GM18519 (cell line): ENCODE measurements at regions not wholly inside any gene's neighbourhood (a gene's known extent, or its start where the extent isn't known, plus 50 kb on each side); places are given as distances from the start of the nearest gene placed in this dataset.

Experiments used
- ATAC-seq: cut with Tn5 transposase; IDR thresholded peaks from one replicate; pipeline ENCODE4 v1.9.1; 2021; ENCODE audit warnings: mild to moderate bottlenecking, moderate library complexity; ENCODE audit not compliant: unreplicated experiment, low FRiP score

DNA sequence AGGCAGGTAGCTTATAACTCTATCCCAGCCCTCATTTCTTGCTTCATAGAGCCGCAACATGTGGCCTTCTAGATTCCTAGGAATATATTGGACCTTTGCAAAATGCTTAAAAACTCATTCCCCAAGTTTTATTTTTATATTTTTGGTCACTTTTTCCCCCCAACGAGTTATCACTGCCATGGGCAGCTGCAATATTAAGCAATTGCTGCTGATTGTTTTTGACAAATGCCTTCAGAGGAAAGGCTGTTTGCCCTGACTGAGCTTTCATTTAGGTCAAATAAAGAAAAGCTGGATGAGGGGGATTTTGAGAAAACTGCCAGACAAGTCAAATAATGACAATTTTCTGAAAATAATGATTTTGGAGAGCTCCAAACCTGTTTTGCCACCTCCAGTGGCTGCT, 976.9 kb upstream of the MBL2 start:
- no peak for ATAC-seq

GRCh38 chr10:53748319-53748718, 975.7 kb upstream of the MBL2 start:
- ATAC-seq = no peak

- ATAC-seq = no peak
These were observed 972.2 kb upstream of the MBL2 start for GRCh38 chr10:53744746-53745145.

DNA sequence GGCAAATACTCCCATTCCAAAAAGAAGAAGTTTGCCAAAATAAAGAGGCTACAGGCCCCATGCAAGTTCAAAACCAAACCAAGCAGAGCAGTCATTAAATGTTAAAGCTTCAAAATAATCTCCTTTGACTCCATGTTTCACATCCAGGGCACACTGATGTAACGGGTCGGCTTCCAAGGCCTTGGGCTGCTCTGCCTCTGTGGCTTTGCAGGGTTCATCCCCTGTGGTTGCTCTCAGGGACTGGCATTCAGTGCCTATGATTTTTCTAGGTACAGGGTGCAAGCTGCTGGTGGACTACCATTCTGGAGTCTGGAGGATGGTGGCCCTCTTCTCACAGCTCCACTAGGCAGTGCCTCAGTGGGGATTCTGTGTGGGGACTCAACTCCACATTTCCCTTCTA, 971.6 kb upstream of the MBL2 start:
- no peak for ATAC-seq

- ATAC-seq = no peak
These were observed 964.5 kb upstream of the MBL2 start for GRCh38 chr10:53737132-53737531.

DNA sequence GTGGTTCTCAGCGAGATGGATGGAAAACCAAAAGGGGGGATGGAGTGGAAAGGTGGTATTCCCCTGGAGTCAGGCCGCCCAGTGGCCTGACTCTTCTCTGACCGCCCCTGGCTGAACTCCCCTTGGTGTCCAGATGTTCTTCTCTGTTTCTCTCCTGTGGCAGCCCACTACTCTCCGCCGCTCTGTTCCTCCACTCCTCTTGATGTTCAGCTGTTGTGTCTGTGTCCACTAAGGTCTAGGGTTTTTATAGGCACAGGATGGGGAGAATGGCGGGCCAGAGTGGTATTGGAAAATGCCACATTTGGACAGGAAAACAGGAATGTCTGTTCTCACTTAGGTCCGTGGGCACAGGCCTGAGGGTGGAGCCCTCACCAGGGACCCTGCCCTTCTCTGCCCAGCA, 954.3 kb upstream of the MBL2 start:
- ATAC-seq = no peak

GRCh38 chr10:53724581-53724980, 952.0 kb upstream of the MBL2 start:
- ATAC-seq = no peak

DNA sequence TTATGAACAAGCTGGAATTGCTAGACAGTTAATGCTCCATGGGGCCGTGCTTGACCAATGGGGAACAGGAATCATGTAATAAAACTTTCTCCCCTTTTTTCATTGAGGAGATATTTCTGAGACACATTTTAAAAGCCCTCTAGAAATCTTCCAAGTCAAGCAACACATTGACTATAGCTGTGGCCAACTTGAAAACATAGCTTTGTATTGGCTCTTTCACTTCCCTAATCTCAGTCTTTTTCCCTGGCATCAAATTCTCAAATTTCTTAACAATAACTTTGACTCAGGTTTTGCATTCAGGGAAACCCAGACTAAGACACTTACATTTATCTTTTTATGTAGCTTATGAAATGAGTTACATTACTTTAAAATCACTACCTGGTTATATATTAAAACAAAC, 947.1 kb upstream of the MBL2 start:
- ATAC-seq = no peak

DNA sequence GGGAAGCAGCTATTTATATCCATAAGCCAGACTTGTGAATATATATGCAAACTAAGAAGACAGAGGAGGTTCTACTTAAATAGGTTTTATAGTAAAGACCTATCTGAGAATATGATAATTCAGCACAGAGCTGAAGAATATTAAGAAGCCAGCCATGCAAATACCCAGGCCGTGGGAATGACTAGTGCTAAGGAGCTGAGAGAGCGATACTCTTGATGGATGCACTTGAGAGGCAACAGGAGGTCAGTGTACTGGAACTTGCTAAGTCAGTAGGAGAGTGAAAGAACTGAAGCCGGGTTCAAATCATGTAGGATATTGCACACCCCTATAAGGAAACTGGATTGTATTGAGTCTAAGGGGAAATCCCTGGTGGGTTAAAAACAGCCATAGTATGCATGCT, 943.6 kb upstream of the MBL2 start:
- no peak for ATAC-seq

DNA sequence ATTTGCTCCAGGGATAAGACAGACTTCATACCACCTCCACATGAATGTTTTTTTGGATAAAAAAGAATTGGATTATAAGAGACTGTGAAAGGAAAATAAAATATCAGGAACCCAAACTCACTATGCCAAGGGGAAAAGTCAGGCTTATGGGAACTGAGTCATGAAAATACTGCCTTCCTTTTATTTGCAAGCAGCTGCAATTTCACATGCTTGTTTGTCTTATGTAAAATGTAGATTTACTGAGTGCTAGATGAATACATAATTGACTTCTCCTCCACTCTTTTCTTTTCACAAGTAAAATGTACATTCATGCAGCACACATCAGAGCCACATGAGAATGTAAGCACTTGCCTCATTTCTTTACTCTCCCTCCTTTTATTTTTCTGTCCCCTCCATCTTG, 940.8 kb upstream of the MBL2 start:
- ATAC-seq = no peak

GRCh38 chr10:53702489-53702888, 929.9 kb upstream of the MBL2 start:
- ATAC-seq = no peak

GRCh38 chr10:53701213-53701612, 928.6 kb upstream of the MBL2 start:
- ATAC-seq = no peak

DNA sequence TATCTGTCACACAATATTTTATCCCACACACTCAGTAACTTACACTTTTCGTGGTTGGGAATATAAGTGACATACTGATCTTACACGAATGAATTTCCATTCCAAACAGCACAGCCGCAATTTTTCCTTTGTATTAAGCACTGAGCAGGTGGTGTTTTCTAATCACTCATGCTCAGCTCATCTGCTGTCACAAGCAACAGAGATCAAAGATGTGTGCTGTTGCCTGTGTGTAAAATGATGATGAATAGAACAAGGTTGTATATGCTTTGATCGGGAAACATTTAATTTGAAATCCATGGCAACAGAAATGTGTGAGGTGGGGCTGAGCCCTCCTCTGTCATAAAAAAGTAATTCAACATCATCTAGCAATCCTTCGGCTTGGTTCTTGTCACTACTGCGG, 927.7 kb upstream of the MBL2 start:
- ATAC-seq = no peak

DNA sequence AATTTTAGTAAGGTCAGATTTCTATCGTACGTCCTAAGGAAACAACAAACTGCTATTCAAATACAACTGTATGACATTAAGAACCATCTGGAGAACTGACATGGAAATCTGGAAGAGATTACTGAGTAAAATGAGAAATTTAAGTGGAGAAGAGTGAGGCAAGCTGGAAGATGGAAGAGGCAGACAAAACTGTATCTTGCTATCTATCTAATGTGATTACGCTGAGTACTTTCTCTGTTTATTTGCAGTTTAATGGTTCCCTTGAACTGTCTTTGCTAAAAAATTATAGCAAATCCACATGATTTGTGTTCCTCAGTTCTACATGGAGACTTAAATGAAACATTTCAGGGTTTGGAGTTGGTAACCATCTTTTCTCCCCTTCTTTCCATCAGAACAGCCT, 927.1 kb upstream of the MBL2 start:
- ATAC-seq = no peak

GRCh38 chr10:53699231-53699630, 926.6 kb upstream of the MBL2 start:
- no peak for ATAC-seq

GRCh38 chr10:53697038-53697437, 924.5 kb upstream of the MBL2 start:
- ATAC-seq = no peak

DNA sequence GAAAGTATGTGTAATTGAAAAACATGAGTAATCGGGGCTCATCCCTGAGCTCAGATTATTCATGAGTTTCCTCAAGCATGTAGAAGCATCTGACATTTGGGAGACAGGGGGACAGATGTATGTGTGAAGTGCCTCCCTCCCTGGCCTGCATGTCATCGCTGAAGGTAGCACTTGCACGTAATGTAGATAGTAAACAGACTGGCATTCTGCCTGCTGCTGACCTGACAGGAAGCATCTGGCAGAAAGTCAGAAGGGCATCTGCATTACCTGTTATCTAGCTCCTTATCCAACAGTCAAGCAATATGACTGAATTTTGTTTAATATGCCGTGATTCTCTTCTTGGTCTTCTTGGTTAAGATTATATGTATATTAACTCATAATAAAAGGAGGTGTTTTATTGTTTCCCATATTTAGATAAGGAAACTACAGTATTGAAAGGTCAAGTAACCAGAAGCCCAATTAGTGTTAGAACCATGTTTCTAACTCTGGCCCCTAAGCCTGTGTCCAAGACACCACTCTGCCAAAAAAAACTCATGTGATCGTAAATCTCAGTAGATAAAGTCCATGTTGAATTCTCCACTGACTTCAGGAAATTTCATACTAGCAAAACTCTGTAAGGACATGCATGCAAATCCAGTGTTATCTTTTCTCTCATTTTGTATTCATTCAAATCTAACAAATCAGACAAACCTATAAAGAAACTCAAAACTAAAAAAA, 918.1 kb upstream of the MBL2 start:
- no peak for ATAC-seq

GRCh38 chr10:53687800-53688199, 915.2 kb upstream of the MBL2 start:
- no peak for ATAC-seq

GRCh38 chr10:53682885-53683284, 910.3 kb upstream of the MBL2 start:
- ATAC-seq = no peak

- ATAC-seq = no peak
These were observed 909.9 kb upstream of the MBL2 start for GRCh38 chr10:53682458-53682857.

DNA sequence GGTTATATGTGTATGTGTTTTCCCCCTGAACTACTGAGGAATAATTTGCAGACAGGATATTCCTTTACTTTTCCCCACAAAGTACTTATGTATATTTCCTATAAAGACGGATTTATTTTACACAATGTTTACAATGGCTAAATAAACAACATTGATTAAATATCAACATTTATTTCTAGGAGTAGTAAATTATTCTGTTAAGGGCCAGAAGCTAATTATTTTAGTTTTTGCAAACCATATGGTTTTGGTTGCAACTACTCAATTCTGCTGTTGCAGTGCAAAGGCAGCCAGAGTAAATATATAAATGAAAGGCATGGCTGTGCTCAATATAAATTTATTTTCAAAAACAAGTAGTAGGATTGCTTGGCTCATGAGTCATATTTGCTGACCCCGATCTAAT, 907.1 kb upstream of the MBL2 start:
- no peak for ATAC-seq

DNA sequence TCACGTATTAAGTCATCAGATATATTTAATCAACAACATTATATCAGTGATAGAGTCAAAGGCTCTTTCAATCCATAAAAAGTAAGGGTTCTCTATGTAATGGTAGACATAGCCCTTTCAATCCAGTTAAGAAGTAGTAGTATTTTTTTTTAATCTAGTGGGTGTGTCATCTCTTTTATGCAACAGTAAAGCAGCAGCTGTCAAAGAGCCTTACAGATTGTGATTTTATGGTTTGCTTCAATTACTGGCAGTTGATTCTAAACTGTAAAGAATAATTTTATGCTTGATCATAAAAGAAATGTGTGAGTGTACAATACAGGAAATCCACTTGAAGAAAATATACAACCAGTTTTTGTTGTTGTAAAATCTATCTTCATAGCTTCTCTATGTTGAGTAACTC, 902.6 kb upstream of the MBL2 start:
- no peak for ATAC-seq

- ATAC-seq = no peak
These were observed 894.5 kb upstream of the MBL2 start for GRCh38 chr10:53667063-53667462.
